ENCODE measurements at regions not wholly inside any gene's neighbourhood (a gene's known extent, or its start where the extent isn't known, plus 50 kb on each side); places are given as distances from the start of the nearest gene placed in this dataset.
A peak's percentile ranks its signal among the peaks of the same experiment; 100 is the strongest.
"Not testable (repeated sequence)": the region's sequence is repeated elsewhere in the genome, so short reads cannot be mapped to it uniquely, and the experiment has no call there.

DNA sequence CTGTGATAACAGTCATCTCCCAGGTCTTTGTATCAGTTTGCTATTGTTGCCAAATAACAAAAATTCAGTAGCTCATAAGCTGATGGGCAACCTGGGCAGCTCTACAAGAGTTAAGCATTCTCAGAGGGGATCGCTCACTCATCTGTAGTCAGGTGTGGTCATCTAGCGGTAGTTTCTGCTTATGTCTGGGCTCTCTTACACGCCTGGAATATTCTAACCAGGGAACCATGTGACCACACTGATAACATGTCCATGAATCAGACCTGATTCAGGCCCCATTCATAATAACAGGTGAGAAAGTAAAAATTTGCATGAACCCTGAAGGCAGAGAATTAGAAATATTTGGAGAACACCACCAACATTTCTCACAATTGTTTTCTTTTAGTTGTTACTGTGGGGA is 576.1 kb downstream of the SLCO4C1 start:
- DNase-seq: no peak

DNA sequence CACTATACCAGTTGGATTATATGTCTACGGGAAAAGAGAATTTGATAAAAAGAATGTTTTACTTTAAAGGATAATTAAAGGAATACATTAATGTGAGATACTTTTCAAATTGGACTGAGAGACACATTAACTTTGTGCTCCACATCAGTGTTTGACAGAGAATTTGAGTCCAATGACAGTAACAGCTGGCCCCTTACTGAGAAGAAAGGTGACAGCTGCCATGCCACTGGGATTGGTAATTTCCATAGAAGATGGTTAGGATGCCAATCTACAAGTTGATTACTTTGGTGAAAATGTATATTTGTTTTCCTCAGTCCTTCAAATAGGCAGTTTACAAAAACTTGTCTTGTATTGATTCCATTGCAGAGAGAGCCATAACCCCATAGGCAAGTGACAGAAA is 578.4 kb downstream of the SLCO4C1 start:
- DNase-seq: no peak

DNA sequence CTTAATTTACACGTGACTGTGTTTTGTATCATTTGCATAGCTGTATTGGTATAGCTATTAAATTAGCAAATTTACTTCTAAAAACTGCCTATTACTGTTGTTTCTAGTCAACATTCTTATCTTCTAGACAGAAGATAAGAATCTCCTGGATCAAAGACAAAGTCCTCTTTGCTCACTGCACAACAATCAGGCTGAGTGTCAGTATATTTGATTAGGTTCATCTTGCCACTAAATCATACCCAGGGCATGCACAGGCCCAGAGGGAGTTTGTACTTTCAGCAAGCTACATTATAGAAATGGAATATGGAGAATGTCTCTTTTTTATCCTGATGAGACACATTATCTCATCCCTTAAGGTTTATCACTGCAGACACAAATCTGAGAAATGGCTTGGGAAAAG is 579.1 kb downstream of the SLCO4C1 start:
- no peak for DNase-seq

DNA sequence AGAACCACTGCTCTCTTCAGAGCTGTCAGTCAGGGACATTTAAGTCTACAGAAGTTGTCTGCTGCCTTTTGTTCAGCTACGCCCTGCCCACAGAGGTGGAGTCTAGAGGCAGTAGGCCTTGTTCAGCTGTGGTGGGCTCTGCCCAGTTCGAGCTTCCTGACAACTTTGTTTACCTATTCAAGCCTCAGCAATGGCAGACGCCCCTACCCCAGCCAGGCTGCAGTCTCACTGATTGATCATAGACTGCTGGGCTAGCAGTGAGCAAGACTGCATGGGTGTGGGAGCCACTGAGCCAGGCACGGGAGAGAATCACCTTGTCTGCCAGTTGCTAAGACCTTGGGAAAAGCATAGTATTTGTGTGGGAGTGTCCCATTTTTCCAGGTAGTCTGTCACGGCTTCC is 580.3 kb downstream of the SLCO4C1 start:
- not testable (repeated sequence) for DNase-seq

DNA sequence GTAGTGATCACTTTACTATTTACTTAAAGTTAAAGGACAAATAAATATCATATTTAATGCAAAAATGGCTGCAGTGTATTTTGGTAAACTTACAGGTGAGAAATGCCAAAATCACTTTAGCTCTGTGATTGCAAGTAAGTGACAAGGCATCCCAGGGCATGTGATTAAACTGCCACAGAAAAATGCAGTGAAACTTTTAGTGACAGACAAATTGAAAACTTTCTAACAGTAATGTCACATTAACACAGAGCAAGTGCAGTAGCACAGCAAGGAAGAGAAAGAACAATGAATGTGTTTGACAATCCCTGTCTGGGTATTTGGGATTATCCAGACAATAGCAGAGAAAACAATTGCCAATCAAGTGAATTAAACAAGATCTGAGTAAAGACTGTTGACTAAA is 606.8 kb downstream of the SLCO4C1 start:
- DNase-seq: no peak

DNA sequence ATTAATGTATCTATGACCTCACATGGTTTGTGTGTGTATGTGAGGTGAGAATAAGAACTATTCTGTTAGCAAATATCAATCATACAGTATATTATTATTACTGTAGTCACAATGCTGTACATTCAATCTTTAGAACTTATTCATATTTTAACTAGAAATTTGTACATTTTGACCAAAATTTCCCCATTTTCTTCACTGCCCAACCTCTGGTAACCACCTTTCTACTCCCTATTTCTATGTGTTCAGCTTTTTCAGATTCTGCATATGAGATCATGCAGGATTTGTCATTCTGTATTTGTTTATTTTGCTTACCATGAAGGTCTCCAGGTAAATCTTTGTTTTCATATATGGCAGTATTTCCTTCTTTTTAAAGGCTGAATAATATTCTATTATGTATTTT is 607.9 kb downstream of the SLCO4C1 start:
- no peak for DNase-seq

DNA sequence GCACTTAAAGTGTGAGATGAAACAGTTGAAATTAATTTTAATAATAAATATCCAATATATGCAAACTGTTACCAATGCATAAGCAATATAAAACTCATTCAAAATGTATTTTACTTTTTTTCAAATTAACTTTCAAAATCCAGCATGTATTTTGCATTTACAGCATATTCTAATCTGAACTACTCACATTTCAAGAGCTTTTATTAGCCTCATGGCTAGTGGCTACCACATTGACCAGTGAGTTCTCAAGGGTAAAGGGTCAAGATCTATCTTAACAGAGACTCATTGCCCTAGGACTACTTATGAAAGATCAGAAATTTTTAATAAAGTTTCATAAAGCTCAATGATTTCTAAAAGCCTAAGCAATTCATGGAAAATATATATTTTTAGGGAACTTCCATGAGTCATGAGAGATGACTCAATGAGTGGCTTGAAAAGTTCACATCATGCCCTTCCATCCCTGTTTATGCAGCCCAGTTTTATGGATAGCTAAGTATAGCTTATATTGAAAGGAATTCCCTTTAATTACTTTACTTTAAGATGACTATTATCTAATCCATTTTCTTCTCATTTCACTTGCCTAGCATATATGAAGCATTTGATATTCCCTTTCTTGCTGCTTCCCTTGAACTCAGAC is 608.6 kb downstream of the SLCO4C1 start:
- DNase-seq: no peak

DNA sequence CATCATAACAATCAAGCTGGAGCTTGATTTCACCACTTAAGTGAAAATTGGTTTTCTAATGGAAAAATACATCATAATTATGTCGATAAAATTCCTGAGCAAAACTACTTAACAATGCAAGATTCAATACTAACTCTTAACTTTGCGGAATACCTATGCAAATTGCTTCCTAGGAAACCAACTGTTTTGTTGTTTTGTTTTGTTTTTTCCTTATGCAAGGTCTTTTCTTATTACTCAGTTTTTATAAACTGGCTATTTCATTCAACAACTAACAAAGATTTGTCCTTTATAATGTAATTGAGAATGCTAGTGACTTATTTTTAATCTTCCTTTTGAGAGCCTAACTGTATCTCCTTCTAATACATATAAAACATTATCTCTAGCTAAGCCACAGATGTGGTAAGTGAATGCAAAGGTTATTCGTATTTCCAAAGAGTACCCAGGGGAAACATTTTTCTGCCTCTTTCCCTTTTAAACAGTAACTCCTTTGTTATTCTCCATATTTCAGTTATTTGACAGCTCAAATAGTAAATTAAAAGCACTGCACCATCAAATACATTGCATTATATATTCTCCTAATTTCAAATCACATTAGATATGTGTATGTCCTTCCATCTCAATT is 609.4 kb downstream of the SLCO4C1 start:
- no peak for DNase-seq

DNA sequence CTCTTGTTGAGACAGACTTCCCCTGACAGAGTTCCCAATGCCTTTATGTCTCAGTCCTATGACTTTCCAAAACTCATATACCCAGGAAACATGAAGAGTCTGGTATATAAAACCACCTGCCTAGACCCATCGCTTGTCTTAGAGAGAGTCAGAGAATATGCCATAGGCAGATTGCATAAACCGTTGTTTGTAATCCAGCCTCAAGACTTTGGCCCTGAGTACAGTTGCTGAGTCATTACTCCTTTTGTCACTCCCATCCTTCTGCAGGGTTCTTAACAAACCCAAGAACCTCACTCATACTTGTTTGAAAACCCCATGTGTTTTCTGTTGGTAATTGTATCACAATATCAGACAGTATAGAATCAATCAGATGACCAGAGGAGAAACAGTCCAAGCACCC is 616.3 kb downstream of the SLCO4C1 start:
- no peak for DNase-seq

DNA sequence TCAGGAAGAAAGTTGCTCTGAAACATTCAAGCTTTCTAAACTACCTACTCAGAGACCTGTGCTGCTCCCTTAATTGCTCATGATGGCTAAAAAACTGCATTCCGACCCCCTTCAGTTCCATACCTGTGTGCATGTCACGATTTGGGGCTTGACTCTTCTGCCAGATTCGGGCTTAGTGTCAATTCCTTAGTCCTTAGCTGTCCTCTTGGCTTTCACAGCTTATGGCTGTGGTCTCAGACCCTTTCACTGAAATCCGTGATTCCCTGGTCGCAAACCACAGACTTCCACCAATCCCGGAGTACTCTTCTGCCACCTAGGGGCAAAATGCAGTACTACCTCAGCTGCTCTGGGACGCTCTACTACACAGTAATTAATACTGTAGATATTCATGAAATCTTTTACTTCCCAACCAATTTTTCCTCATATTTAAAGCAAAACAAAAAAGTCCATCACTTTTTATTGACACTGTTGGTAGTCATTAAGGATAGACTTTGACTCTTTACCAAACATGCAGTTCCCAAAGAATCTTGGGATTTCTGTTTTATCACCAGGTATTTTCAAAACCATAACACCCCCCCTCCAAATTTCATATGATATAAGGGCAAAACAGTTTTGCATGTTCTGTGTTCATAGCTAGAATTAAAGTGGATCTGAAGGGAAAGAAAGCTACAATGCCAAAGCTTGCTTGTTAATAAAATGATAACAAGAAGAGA is 617.4 kb downstream of the SLCO4C1 start:
- peak; percentile 82 for DNase-seq

DNA sequence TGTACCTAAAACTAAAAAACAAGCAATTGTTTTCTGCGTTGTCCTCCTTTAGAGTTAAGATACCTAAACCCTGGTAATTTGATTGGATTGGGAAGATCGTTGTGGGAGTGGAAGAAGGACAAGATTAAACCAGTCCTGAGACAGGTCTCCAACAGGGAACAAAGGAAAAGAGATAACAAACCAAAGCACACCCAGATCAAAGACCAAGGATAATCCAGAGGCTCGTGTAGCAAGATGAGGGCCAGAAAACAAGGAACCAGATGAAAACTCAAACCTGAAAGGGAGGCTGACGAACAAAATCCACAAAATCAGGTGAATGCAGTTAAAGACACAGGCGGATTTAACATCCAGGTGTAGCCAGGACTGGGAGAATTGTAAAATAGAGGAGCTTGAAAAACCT is 618.1 kb downstream of the SLCO4C1 start:
- no peak for DNase-seq

DNA sequence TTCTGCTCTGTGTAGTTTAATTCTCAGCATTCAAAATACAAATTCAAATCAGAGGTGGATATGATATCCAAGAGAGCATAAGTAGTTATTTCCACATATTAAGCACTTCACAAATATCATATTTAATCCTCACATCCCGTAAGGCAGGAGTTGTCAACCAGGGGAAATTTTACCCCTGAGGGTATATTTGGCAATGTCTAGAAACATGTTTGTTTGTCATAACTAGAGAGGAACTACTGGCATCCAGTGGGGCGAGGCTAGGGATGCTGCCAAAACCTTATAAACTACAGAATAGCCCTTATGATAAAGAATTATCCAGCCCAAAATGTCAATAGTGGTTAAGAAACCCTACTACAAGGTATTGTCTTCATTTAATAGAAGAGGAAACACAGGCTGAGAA is 619.4 kb downstream of the SLCO4C1 start:
- no peak for DNase-seq

DNA sequence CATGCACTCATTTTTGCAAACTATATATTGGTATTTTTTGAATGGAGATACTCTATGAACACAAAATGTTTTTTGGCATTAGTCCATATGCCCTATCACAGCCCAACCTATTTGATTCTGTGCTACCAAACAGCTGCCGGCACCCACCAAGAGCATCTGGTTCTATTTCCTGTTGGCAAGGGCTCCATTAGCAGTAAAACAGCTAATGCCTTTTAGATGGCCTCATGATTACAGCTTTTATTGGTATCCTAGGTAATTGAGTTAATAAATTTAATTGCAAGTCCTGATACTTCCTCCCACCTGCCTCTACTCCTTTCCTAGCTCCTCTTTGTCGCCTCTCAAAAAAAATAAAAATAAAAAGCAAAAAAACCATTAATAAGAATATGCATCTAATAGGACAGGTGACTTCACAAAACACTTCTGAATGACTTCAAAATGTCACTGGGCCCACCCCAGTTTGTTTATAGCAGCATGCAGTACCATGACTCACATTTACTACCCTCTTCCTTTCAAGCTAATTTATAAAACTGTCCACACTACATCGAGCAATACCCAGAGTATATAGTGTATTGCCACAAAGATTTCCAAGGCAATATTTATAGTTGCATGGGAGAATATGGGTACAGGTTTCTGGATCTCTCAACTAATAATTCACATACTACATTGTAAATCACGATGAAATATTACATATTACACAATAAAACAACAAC is 620.4 kb downstream of the SLCO4C1 start:
- DNase-seq: no peak

DNA sequence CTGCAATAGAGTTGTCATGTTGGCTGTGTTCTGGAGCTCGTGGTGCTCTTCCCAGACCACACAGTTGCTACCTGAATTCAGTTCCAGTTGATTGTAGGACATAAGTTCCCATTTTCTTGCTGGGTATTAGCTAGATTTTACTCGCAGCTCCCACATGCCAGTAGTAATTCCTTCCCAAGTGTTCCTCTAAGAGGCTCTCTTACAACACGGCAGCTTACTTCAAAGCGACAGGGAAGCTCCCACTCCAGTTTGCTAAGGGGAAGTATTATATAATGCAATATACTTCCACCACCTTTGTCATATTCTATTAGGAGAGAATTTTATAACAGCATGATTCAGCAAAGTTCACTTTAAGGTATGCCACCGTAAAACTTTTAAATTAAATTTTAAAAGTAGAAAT is 623.0 kb downstream of the SLCO4C1 start:
- no peak for DNase-seq

DNA sequence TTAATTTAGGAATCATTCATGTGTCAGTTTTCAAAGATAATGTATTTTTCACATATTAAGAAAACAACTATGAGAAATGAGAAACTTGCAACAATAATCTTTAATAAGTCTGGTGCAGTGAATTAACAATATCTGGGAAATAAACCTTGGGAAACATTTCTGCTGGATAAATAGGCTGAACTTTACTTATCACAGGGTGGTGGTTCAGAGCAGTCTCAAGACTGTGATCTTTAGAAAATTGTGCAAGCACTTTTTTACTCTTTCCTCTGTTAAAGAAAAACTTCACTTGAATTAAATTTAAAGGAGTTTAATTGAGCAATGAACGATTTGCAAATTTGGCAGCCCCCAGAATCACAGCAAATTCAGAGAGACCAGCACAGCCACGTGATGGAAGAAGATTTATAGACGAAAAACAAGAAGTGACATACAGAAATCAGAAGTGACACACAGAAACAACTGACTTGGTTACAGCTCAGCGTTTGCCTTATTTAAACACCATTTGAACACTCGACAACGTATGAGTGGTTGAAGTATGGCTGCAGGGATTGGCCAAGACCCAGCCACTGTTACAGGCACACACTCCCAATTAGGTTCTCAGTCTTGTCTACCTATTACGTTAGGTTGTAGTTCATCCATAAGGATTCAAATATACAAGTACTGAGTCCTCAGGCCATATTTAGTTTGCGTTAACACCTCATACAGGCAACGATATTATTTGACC is 631.9 kb downstream of the SLCO4C1 start:
- no peak for DNase-seq

DNA sequence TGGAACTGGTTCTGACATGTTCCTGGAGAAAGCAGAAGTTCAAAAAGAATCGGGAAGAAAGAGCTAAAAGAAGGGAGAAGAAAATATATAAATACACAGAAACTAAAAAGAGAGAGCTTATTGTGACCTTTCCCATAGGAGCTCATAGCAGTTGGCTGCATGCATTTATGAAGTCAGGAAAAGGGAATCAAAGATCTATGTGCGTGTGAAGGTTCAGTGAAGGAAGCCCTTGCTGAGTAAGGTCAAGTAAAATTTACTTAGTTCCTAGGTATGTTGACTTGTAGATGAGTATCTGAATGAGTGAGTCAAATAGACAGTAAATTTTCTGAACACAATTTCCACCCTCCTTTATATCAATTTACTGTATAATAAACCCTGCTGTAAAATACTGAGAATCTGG is 632.5 kb downstream of the SLCO4C1 start:
- DNase-seq: no peak

DNA sequence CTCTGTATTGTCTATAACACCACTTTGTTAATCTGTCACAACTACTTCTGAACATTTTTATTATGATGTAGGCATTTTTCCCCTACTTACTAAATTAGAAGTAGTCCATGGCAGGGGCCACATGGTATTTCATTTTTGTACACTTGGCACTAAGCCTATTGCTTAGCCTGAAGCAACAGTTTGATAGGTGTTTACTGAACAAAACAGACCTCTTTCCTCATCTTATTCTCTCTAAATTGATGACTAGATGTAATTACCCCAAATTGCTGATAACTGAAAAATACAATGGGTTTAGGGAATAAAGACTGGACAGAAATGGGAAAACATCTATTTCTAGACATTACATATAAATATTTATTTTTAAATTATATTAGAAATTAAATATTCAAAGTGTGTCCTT is 633.8 kb downstream of the SLCO4C1 start:
- DNase-seq: no peak

DNA sequence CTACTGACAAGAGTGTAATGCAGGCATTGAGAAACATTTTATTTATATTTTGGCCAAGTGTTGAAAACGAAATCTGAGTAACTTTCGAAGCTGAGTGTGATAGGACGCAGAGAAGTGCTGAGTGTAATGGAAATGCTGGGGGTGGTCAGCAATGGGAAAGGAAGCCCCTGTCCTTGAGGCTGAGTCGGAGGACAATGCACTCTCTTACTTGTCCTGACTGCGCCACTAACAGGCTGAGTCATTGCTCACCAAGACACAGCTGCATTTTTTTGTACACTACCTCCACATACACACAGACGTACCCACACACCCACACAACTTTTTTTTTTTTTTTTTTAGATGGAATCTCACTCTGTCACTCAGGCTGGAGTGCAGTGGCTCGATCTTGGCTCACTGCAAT is 637.7 kb downstream of the SLCO4C1 start:
- DNase-seq: no peak

DNA sequence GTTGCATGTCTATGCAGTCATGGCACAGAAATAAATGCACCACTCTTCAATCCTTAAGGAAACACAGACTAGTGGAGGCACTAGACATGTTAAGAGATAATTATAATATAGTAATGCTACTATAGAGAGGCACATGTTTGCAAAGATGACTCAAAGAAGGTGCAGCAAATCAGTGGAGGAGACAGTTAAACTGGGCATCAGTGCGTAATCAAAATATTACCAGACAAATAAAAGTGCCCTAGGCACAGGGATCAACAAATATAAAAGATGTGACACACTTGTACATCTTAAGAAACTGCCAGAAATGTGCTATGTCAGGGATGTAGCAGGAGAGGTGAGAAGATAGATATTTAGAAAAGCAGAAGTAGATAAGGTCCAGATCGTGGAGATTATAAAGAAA is 642.1 kb downstream of the SLCO4C1 start:
- DNase-seq: no peak

DNA sequence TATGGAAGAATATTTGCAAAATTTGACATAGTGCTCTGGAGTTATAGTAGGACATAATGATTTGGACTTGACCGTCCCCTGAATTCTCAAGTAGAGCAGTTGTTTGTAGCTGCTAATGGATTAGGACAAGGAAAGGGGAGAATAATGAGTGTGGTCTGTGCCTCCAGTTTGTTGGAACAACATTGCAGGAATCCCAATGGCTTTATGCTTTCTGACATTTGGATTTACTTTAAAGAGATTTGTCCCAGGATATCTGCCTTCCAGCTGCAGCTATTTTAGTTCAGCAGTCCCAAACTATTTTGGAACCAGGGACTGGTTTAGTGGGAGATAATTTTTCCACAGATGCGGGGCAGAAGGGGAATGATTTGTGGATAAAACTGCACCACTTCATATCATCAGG is 648.2 kb downstream of the SLCO4C1 start:
- DNase-seq: no peak

DNA sequence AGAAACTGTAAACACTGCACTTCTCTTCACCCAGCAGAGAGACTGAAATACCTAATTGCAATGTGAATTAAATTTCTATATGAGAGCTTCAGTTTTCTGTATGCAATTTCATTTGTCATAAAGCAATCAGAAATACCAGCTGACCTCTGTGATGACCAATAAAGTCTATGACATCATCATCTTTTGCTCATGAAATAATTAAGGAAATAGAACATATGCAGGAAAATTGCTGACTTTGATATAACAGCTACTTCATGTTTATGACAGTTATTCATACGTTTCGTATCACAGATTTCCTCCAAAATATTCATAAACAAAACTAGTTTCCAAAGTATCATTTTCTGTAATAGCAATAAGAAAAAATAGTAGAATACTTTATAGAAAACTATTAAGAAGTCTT is 652.3 kb downstream of the SLCO4C1 start:
- no peak for DNase-seq

DNA sequence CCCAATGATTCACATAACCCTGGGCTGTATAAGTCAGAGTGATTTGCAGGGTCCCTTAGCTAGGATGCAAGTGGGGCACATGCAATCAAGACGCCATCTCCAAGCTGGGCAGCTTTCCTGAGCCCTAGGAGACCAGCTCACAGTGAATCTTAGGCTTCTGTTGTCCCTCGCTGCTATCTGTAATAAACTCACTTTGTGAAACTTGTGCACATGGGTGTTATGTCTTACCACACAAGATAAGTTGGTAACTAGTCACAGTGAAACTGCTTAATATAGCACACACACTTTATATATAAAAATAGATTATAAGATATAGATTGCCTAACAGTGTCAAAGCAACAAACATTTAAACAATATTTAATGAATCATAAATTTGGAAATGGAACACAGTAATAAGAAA is 658.5 kb downstream of the SLCO4C1 start:
- DNase-seq: no peak

DNA sequence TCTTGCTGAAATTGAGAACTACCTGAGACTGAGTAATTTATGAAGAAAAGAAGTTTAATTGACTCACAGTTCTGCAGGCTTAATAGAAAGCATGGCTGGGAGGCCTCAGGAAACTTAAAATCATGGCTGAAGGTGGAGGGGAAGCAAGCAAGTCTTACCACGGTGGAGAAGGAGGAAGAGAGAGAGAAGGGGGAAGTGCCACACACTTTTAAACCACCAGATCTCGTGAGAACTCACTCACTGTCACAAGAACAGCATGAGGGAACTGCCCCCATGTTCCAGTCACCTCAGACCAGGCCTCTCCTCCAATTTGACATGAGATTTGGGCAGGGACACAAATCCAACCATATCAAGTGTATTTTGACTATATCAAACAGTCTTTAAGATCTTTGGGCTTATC is 668.3 kb downstream of the SLCO4C1 start:
- DNase-seq: not testable (repeated sequence)

Data from retina (tissue), 1 donor.